Mucosa of descending colon (tissue), 3 donors: ENCODE measurements at regions not wholly inside any gene's neighbourhood (a gene's known extent, or its start where the extent isn't known, plus 50 kb on each side); places are given as distances from the start of the nearest gene placed in this dataset.

Experiments
- ATAC-seq: fragments of 200-7000 bp; cut with Tn5 transposase; one replicate; pipeline ENCODE4 v1.9.1; 2020; ENCODE audit warnings: mild to moderate bottlenecking, moderate library complexity
- DNase-seq, 3 donors: peaks; one replicate each; pipeline ENCODE4 v3.0.0-alpha.2; 2020
- H3K36me3 ChIP-seq: fragments of 200-600 bp; one replicate; pipeline ENCODE4 v1.8.0; 2021; ENCODE audit warnings: low read depth, mild to moderate bottlenecking
- H3K4me1 ChIP-seq: fragments of 200-600 bp; one replicate; pipeline ENCODE4 v1.8.0; 2021; ENCODE audit warnings: low read depth, mild to moderate bottlenecking
- H3K4me3 ChIP-seq: fragments of 200-600 bp; one replicate; pipeline ENCODE4 v1.8.0; 2021; ENCODE audit warnings: mild to moderate bottlenecking
- H3K9me3 ChIP-seq: fragments of 200-600 bp; one replicate; pipeline ENCODE4 v1.8.0; 2021; ENCODE audit warnings: mild to moderate bottlenecking
- intact Hi-C, 2 donors: fragments of 100-400 bp; cut with DNase I in 1 of 2; cut with micrococcal nuclease in 1 of 2; formaldehyde crosslinking; loops; one replicate each; pipeline versions ENCODE4 v1.11.0 to v1.11.1; 2022; cut with DNase I, micrococcal nuclease
- TF ChIP-seq, protein P1 (sequence below): fragments of 200-600 bp; IDR thresholded peaks from one replicate; pipeline ENCODE4 v1.8.0; 2022; ENCODE audit warnings: antibody characterized with exemption, mild to moderate bottlenecking
- donor health status: DM: no; HTN: no; CAD: no; lungs with moderate emphysema.
- donor health status: DM: no; HTN: no; CAD: no.
- donor health status: DM: no; HTN: yes; CAD: no.

- no peak for ATAC-seq
- TF ChIP-seq, protein P1, sequence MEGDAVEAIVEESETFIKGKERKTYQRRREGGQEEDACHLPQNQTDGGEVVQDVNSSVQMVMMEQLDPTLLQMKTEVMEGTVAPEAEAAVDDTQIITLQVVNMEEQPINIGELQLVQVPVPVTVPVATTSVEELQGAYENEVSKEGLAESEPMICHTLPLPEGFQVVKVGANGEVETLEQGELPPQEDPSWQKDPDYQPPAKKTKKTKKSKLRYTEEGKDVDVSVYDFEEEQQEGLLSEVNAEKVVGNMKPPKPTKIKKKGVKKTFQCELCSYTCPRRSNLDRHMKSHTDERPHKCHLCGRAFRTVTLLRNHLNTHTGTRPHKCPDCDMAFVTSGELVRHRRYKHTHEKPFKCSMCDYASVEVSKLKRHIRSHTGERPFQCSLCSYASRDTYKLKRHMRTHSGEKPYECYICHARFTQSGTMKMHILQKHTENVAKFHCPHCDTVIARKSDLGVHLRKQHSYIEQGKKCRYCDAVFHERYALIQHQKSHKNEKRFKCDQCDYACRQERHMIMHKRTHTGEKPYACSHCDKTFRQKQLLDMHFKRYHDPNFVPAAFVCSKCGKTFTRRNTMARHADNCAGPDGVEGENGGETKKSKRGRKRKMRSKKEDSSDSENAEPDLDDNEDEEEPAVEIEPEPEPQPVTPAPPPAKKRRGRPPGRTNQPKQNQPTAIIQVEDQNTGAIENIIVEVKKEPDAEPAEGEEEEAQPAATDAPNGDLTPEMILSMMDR = no peak
- Histone ChIP-seq H3K4me1 (no peaks in the 10 kb centered on the region), H3K9me3 (no peaks in the 10 kb centered on the region), H3K4me3 (no peak overlapping the region), H3K36me3 (no peaks in the 10 kb centered on the region)
- intact Hi-C loops = no loop called here
- DNase-seq = no peak
Observed at GRCh38 chr1:199937161-199937560, 90.3 kb upstream of the NR5A2 start.

GRCh38 chr1:199937661-199938060, 89.8 kb upstream of the NR5A2 start:
- DNase-seq (no peak), ATAC-seq (no peak)
- Histone ChIP-seq H3K4me1 (no peaks in the 10 kb centered on the region), H3K36me3 (no peaks in the 10 kb centered on the region), H3K4me3 (no peak overlapping the region), H3K9me3 (no peaks in the 10 kb centered on the region)
- intact Hi-C loops = no loop called here
- TF ChIP-seq, protein P1 = no peak

- H3K4me1 ChIP-seq = no peaks in the 10 kb centered on the region
- no peak overlapping the region for H3K4me3 ChIP-seq
- TF ChIP-seq, protein P1 = no peak
- ATAC-seq = no peak
- DNase-seq = no peak
- H3K9me3 ChIP-seq = no peaks in the 10 kb centered on the region
- intact Hi-C loops = no loop called here
- H3K36me3 ChIP-seq = no peaks in the 10 kb centered on the region
Observed at GRCh38 chr1:199944986-199945385, 82.5 kb upstream of the NR5A2 start.

DNA sequence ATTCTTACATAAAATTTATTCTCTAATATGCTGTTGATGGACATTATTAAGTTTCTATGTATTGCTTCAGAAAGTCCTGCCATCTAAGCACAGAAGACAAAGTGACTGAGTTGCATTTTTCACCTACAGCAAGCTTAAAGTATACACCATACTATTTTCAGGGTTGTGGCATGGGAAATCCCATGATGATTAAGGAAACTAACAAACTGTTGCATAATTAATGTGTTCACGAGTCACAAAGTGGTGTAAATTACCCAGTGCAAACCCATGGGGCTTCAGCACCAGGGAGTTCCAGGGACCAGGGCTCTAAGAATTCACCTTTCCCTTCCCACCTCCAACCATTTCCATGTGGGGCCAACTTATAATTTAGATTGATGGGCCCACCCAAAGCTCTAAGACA, 81.9 kb upstream of the NR5A2 start:
- DNase-seq = no peak
- no peak for ATAC-seq
- no peaks in the 10 kb centered on the region for H3K36me3 ChIP-seq
- no peaks in the 10 kb centered on the region for H3K9me3 ChIP-seq
- no peaks in the 10 kb centered on the region for H3K4me1 ChIP-seq
- TF ChIP-seq, protein P1 = no peak
- H3K4me3 ChIP-seq = no peak overlapping the region
- intact Hi-C loops = no loop called here

DNA sequence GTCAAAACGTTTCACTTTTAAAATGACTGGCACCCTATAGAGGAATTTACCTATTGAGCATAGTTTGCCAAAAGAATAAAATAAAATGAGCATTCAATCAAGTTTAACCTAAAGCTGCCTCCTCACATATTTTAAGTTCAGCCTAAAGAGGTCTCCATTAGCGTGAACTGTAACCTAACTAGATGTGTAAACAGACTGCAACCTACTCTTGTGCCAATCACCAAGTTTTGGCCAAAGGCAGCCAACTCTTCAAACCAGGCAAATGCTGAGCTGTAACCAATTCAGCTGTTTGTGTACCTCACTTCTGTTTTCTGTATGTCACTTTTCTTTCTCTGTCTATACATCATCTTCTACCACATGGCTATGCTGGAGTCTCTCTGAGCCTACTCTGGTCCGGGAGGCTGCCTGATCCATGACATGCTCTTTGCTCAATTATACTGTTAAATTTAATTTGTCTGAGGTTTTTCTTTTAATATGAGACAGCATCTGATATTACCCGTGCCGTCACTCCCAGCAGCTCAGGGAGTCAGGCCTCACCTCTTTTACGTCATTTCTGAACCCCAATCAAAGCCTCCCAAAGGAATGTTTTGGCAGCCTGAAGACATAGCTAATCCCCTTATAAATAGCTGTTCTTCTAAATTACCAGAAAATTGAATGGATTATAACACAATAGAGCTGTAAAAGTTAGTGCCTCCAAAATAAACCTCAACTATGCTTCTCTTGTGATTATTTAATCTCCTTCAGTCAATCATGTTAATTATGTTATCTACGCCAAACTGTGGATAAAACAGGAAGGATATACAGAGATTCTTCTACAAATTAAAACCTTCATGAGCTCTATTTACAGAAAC, 81.0 kb upstream of the NR5A2 start:
- DNase-seq (no peak), ATAC-seq (no peak)
- TF ChIP-seq, protein P1 = no peak
- Histone ChIP-seq H3K36me3 (no peaks in the 10 kb centered on the region), H3K9me3 (no peaks in the 10 kb centered on the region), H3K4me1 (no peaks in the 10 kb centered on the region), H3K4me3 (no peak overlapping the region)
- intact Hi-C loops = no loop called here
